HG02938 (cell line): ENCODE measurements at regions not wholly inside any gene's neighbourhood (a gene's known extent, or its start where the extent isn't known, plus 50 kb on each side); places are given as distances from the start of the nearest gene placed in this dataset.
"Not testable (repeated sequence)": the region's sequence is repeated elsewhere in the genome, so short reads cannot be mapped to it uniquely, and the experiment has no call there.

Source experiments
- ATAC-seq: cut with Tn5 transposase; IDR thresholded peaks from one replicate; pipeline ENCODE4 v1.9.1; 2021; ENCODE audit warnings: mild to moderate bottlenecking, moderate library complexity; ENCODE audit not compliant: unreplicated experiment

GRCh38 chr1:227508431-227508830, 54.9 kb upstream of the ZNF678 start:
- no peak for ATAC-seq

GRCh38 chr1:227506490-227507393, 56.6 kb upstream of the ZNF678 start:
- ATAC-seq = not testable (repeated sequence)

GRCh38 chr1:227496045-227496444, 67.3 kb upstream of the ZNF678 start:
- ATAC-seq = not testable (repeated sequence)

DNA sequence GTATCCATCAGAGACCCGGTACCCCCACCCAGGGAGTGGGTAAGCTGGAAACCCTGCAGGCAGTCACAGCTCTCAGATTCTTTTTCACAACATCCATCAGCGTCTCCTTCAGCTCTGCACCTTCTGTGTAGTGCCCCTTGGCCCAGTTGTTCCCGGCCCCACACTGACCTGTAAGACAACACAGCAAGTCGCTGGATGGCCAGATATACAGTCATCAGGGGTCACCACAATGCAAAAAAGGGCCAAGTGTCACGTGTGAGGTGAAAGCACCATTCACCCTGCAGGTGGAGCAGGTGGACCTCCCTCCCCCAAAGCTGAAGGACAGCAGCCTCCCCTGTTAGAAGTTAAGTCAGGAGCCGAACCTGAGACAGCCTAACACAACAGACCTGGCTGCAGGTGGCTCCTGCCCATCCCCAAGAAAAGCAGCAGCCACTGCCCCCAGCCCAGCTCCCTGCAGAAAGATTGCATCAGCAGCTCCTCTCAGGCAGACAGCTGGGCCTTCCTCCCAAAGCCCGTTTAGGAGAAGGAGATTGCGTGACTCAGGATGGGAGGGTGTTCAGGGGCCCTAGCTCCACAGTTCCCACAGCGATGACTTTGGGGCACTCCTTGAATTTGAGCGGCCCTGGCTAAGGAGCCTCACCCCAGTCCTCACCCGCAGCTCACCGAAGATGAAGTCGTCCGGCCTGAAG, 69.3 kb upstream of the ZNF678 start:
- ATAC-seq = not testable (repeated sequence)

DNA sequence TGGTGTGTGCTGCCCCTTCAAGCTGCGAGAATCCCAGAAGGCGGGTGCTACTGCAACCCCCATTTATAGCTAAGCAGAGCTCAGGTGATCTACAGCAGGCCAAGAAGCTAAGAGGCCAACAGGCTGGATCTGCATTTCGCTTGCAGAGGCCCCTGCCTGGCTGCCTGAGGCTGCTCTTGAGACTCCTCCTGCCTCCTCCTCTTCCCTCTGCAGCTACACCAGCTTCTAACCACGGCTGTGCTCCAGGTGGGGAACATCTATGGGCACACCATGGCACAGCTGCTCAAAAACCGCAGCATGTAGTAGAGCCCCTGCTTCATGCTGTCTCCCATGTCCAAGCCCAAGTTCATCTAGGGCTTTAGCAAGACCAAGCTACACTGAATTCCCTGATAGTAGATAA, 72.9 kb upstream of the ZNF678 start:
- ATAC-seq = no peak

GRCh38 chr1:227490001-227490400, 73.4 kb upstream of the ZNF678 start:
- no peak for ATAC-seq

- no peak for ATAC-seq
Observed at GRCh38 chr1:227489572-227489971, 73.8 kb upstream of the ZNF678 start.

DNA sequence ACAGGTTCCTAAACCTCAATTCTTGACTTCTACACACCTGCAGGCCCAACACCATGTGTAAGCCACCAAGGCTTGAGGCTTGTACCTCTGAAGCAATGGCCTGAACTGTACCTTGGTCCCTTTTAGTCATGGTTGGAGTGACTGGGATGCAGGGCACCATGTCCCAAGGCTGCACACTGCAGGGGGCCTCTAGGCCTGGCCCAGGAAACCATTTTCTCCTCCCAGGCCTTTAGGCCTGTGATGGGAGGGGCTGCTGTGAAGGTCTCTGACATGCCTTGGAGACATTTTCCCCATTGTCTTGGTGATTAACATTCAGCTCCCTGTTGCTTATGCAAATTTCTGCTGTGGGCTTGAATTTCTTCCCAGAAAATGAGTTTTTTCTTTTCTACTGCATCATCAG, 75.8 kb upstream of the ZNF678 start:
- ATAC-seq = no peak

GRCh38 chr1:227486559-227486958, 76.8 kb upstream of the ZNF678 start:
- no peak for ATAC-seq

DNA sequence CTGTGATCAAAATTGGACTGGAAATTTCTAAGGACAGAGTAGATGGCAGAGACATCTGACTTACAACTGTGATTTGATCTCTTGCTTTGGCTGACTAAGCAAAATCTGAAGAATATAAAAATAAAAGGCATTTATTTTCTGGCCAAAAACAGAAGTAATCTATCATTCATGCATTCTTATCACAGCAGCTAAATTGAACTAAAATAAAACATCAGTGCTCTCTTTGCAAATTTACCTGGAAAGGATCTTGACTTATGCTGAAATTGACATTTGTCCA, 81.4 kb upstream of the ZNF678 start:
- no peak for ATAC-seq

GRCh38 chr1:227474072-227474471, 89.3 kb upstream of the ZNF678 start:
- ATAC-seq = not testable (repeated sequence)

- no peak for ATAC-seq
Observed at GRCh38 chr1:227472772-227473171, 90.6 kb upstream of the ZNF678 start.

GRCh38 chr1:227470688-227471087, 92.7 kb upstream of the ZNF678 start:
- ATAC-seq = no peak

- ATAC-seq = no peak
Observed at GRCh38 chr1:227469708-227470107, 93.6 kb upstream of the ZNF678 start.

GRCh38 chr1:227466039-227466645, 97.2 kb upstream of the ZNF678 start:
- no peak for ATAC-seq

- no peak for ATAC-seq
Observed at GRCh38 chr1:227465256-227465655, 98.1 kb upstream of the ZNF678 start.

- no peak for ATAC-seq
Observed at GRCh38 chr1:227459977-227460376, 103.4 kb upstream of the ZNF678 start.

GRCh38 chr1:227459326-227459841, 104.0 kb upstream of the ZNF678 start:
- ATAC-seq = no peak

- no peak for ATAC-seq
Observed at GRCh38 chr1:227454686-227455085, 108.7 kb upstream of the ZNF678 start.

DNA sequence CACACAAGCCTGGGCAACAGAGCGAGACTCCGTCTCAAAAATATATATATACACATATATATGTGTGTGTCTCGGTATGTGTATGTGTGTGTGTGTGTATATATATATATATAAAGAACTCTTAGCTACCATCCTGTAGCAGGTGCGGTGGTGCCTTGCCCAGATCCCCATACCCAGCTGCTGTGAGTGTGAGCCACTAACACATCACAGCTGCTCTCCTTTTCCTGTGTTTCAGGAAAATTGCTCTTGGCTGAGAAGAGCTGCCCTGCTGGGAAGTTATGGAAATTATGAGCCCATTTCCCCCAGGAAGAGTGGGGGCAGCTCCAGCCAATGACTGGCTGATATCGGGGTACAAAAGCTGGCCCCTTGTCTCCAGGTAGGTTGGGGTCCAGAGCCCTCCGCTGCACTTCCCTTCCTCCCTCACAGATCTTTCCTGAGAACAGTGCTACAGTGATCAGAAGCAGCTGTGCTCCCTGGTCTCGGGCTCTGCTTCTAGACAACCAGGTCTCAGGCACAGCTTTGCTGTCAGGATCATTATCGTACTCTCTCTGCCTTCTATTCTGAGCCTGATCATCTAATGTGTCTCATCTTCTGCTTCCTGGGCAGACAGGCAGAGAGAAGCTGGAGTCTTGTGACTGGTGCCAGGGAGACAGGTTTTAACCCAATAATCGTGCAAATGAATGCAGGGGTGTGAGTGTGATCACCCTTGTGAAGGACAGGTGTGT, 109.6 kb upstream of the ZNF678 start:
- ATAC-seq = no peak

DNA sequence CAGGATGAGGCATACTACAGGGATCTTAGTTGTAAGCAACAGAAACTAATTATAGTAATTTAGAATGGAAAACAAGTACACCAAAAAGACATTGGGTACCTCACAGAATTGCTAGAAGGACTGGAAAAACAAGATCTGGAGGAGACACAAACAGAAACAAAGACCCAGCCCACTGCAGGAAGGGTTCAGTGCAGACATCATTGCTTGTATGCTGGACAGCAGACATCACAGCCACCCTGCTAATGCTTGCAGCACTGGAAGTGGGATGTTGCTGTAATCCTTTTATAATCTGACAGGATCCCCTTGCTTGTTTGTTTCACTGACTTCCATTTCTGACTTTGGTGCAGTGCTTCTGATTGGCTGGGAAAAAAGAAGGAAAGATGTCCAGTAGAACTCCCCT, 111.4 kb upstream of the ZNF678 start:
- no peak for ATAC-seq
